Astrocyte (in vitro differentiated cells and primary cell): ENCODE measurements at regions not wholly inside any gene's neighbourhood (a gene's known extent, or its start where the extent isn't known, plus 50 kb on each side); places are given as distances from the start of the nearest gene placed in this dataset.

Experiments
- DNase-seq: peaks from one replicate; pipeline ENCODE4 v3.0.0-alpha.2; 2010; ENCODE audit warnings: low read depth
- FAIRE-seq: peaks from 2 replicates; lab custom pipeline; 2011; peaks lifted over from hg19 to GRCh38; lab: Jason Lieb, UNC
- H2AFZ ChIP-seq: 2 replicates; pipeline ENCODE4 v1.6.0; 2012; ENCODE audit warnings: low read depth, low read length, inconsistent platforms
- H3K27ac ChIP-seq: 2 replicates; pipeline ENCODE4 v1.5.1; 2011; ENCODE audit warnings: low read depth, low read length, inconsistent platforms
- H3K27me3 ChIP-seq: 2 replicates; pipeline ENCODE4 v1.6.0; 2011; ENCODE audit warnings: low read length, inconsistent platforms; ENCODE audit not compliant: insufficient read depth
- H3K36me3 ChIP-seq: 2 replicates; pipeline ENCODE4 v1.5.1; 2011; ENCODE audit warnings: low read length, inconsistent platforms; ENCODE audit not compliant: insufficient read depth
- H3K4me1 ChIP-seq: 2 replicates; pipeline ENCODE4 v1.5.1; 2011; ENCODE audit warnings: low read length, inconsistent platforms; ENCODE audit not compliant: insufficient read depth
- H3K4me2 ChIP-seq: 2 replicates; pipeline ENCODE4 v1.6.0; 2012; ENCODE audit warnings: low read length, inconsistent platforms
- H3K4me3 ChIP-seq: 2 replicates; pipeline ENCODE4 v1.5.1; 2011; ENCODE audit warnings: low read depth, mild to moderate bottlenecking, low read length, inconsistent platforms; ENCODE audit not compliant: insufficient read depth
- H3K79me2 ChIP-seq: 2 replicates; pipeline ENCODE4 v1.6.0; 2012; ENCODE audit warnings: mild to moderate bottlenecking, low read length, inconsistent platforms; ENCODE audit not compliant: insufficient read depth
- H3K9ac ChIP-seq: 2 replicates; pipeline ENCODE4 v1.6.0; 2012; ENCODE audit warnings: mild to moderate bottlenecking, low read length, inconsistent platforms
- H3K9me3 ChIP-seq: 2 replicates; pipeline ENCODE4 v1.5.1; 2012; ENCODE audit warnings: low read depth, mild to moderate bottlenecking, low read length, inconsistent platforms; ENCODE audit not compliant: insufficient read depth
- H4K20me1 ChIP-seq: 2 replicates; pipeline ENCODE4 v1.6.0; 2012; ENCODE audit warnings: low read length, inconsistent platforms; ENCODE audit not compliant: insufficient read depth
- H3K27ac Mint-ChIP-seq: one replicate; pipeline ENCODE4 v1.8.0; 2021; ENCODE audit warnings: mild to moderate bottlenecking, mixed read lengths; ENCODE audit not compliant: unreplicated experiment
- H3K27me3 Mint-ChIP-seq: one replicate; pipeline ENCODE4 v1.8.0; 2021; ENCODE audit warnings: low read depth, mixed read lengths; ENCODE audit not compliant: unreplicated experiment
- H3K36me3 Mint-ChIP-seq: one replicate; pipeline ENCODE4 v1.8.0; 2021; ENCODE audit warnings: low read depth, mixed read lengths; ENCODE audit not compliant: unreplicated experiment
- H3K4me1 Mint-ChIP-seq: one replicate; pipeline ENCODE4 v1.8.0; 2021; ENCODE audit warnings: low read depth, mixed read lengths; ENCODE audit not compliant: unreplicated experiment
- H3K4me3 Mint-ChIP-seq: one replicate; pipeline ENCODE4 v1.8.0; 2021; ENCODE audit warnings: mild to moderate bottlenecking, moderate library complexity, mixed read lengths; ENCODE audit not compliant: unreplicated experiment
- H3K9me3 Mint-ChIP-seq: one replicate; pipeline ENCODE4 v1.8.0; 2021; ENCODE audit warnings: mild to moderate bottlenecking, mixed read lengths; ENCODE audit not compliant: unreplicated experiment
- EZH2 ChIP-seq: IDR thresholded peaks from 2 replicates; pipeline ENCODE4 v1.6.1; 2012; ENCODE audit warnings: mild to moderate bottlenecking, low read length, inconsistent platforms; ENCODE audit not compliant: insufficient read depth
- TF ChIP-seq, protein P1 (sequence below): IDR thresholded peaks from 2 replicates; pipeline ENCODE4 v1.5.1; 2011; ENCODE audit warnings: low read depth, mild to moderate bottlenecking, inconsistent platforms, low read length, moderate library complexity; ENCODE audit not compliant: insufficient read depth

GRCh38 chr12:103036581-103037214 lies 79.2 kb downstream of the ASCL1 start:
- no peaks in the 10 kb centered on the region for H3K4me1 ChIP-seq
- Mint-ChIP-seq H3K4me1 (no peaks in the 10 kb centered on the region), H3K9me3 (no peaks in the 10 kb centered on the region), H3K36me3 (no peaks in the 10 kb centered on the region), H3K27ac (no peak overlapping the region), H3K27me3 (peaks cover 10% of the 10 kb centered on the region), H3K4me3 (no peak overlapping the region)
- H3K4me2 ChIP-seq: no peak overlapping the region
- FAIRE-seq: no peak
- no peak overlapping the region for H2AFZ ChIP-seq
- no peaks in the 10 kb centered on the region for H3K36me3 ChIP-seq
- H3K9ac ChIP-seq: no peak overlapping the region
- H3K4me3 ChIP-seq: no peak overlapping the region
- no peaks in the 10 kb centered on the region for H3K27me3 ChIP-seq
- H3K79me2 ChIP-seq: no peaks in the 10 kb centered on the region
- H4K20me1 ChIP-seq: no peaks in the 10 kb centered on the region
- no peak for TF ChIP-seq EZH2
- TF ChIP-seq, protein P1, sequence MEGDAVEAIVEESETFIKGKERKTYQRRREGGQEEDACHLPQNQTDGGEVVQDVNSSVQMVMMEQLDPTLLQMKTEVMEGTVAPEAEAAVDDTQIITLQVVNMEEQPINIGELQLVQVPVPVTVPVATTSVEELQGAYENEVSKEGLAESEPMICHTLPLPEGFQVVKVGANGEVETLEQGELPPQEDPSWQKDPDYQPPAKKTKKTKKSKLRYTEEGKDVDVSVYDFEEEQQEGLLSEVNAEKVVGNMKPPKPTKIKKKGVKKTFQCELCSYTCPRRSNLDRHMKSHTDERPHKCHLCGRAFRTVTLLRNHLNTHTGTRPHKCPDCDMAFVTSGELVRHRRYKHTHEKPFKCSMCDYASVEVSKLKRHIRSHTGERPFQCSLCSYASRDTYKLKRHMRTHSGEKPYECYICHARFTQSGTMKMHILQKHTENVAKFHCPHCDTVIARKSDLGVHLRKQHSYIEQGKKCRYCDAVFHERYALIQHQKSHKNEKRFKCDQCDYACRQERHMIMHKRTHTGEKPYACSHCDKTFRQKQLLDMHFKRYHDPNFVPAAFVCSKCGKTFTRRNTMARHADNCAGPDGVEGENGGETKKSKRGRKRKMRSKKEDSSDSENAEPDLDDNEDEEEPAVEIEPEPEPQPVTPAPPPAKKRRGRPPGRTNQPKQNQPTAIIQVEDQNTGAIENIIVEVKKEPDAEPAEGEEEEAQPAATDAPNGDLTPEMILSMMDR: no peak
- no peak overlapping the region for H3K27ac ChIP-seq
- no peak for DNase-seq
- no peaks in the 10 kb centered on the region for H3K9me3 ChIP-seq

- no peaks in the 10 kb centered on the region for H3K4me1 Mint-ChIP-seq
- no peaks in the 10 kb centered on the region for H3K27me3 ChIP-seq
- TF ChIP-seq EZH2: no peak
- TF ChIP-seq, protein P1: no peak
- no peak for FAIRE-seq
- no peak overlapping the region for H3K4me2 ChIP-seq
- H3K4me1 ChIP-seq: no peaks in the 10 kb centered on the region
- no peak overlapping the region for H2AFZ ChIP-seq
- H3K27ac ChIP-seq: no peak overlapping the region
- H3K79me2 ChIP-seq: no peaks in the 10 kb centered on the region
- H3K36me3 ChIP-seq: no peaks in the 10 kb centered on the region
- no peaks in the 10 kb centered on the region for H4K20me1 ChIP-seq
- H3K36me3 Mint-ChIP-seq: no peaks in the 10 kb centered on the region
- H3K9me3 Mint-ChIP-seq: peaks cover 1% of the 10 kb centered on the region
- no peak overlapping the region for H3K4me3 Mint-ChIP-seq
- no peak overlapping the region for H3K4me3 ChIP-seq
- peaks cover 16% of the 10 kb centered on the region for H3K27me3 Mint-ChIP-seq
- peaks cover 3% of the 10 kb centered on the region for H3K9me3 ChIP-seq
- DNase-seq: no peak
- no peak overlapping the region for H3K27ac Mint-ChIP-seq
- H3K9ac ChIP-seq: no peak overlapping the region
Observed at GRCh38 chr12:103043531-103044486, 86.3 kb downstream of the ASCL1 start.
